ENCODE measurements at regions not wholly inside any gene's neighbourhood (a gene's known extent, or its start where the extent isn't known, plus 50 kb on each side); places are given as distances from the start of the nearest gene placed in this dataset.

GRCh38 chr7:33854801-33855350, 50.5 kb upstream of the BMPER start:
- DNase-seq = peak; percentile 9
